T47D (cell line): ENCODE measurements at regions not wholly inside any gene's neighbourhood (a gene's known extent, or its start where the extent isn't known, plus 50 kb on each side); places are given as distances from the start of the nearest gene placed in this dataset.

Source experiments
- DNase-seq, 2 experiments: peaks; one replicate each; pipeline versions ENCODE4 v3.0.0 to v3.0.0-alpha.2; 2011 to 2012; ENCODE audit warnings: low read depth in 1 of 2, low spot score in 1 of 2
- JUND ChIP-seq: IDR thresholded peaks from 2 replicates; pipeline ENCODE4 v1.6.1; 2012; ENCODE audit warnings: low read depth
- in situ Hi-C: cut with HindIII; loops from 2 replicates; pipeline ENCODE4 v1.10.0; 2016; ENCODE audit warnings: low sequenced_read_pairs, low pct_unique_long_range_greater_than_20kb

GRCh38 chr9:36456480-36457065 is 56.5 kb upstream of the RNF38 start:
- DNase-seq = no peak
- in situ Hi-C loops = no loop called here
- no peak for TF ChIP-seq JUND

- in situ Hi-C loops = no loop called here
- no peak for TF ChIP-seq JUND
- no peak for DNase-seq
These were observed 51.9 kb upstream of the RNF38 start for GRCh38 chr9:36451949-36452348.

GRCh38 chr9:36450110-36450732 is 50.2 kb upstream of the RNF38 start:
- in situ Hi-C loops = no loop called here
- TF ChIP-seq JUND = no peak
- DNase-seq = peak in 1 of 2 experiments; percentile 65
